GM12873 (cell line): ENCODE measurements at regions not wholly inside any gene's neighbourhood (a gene's known extent, or its start where the extent isn't known, plus 50 kb on each side); places are given as distances from the start of the nearest gene placed in this dataset.

Experiments used
- CTCF ChIP-seq: IDR thresholded peaks from 2 replicates; pipeline ENCODE4 v1.5.1; 2012; ENCODE audit warnings: low read depth, mild to moderate bottlenecking, moderate library complexity, low read length, control low read depth; ENCODE audit not compliant: insufficient read depth; ENCODE audit errors: missing control alignments

GRCh38 chr11:28491431-28491830 is 383.2 kb downstream of the METTL15 start:
- no peak for TF ChIP-seq CTCF

GRCh38 chr11:28490773-28491382 is 382.7 kb downstream of the METTL15 start:
- TF ChIP-seq CTCF, result no peak

GRCh38 chr11:28488336-28488735 is 380.1 kb downstream of the METTL15 start:
- no peak for TF ChIP-seq CTCF

GRCh38 chr11:28483072-28483867 is 375.1 kb downstream of the METTL15 start:
- no peak for TF ChIP-seq CTCF

- no peak for TF ChIP-seq CTCF
These were observed 374.5 kb downstream of the METTL15 start for GRCh38 chr11:28482666-28483065.

GRCh38 chr11:28481616-28482480 is 373.7 kb downstream of the METTL15 start:
- TF ChIP-seq CTCF, result no peak

- no peak for TF ChIP-seq CTCF
These were observed 372.2 kb downstream of the METTL15 start for GRCh38 chr11:28480406-28480805.
